H9 (cell line): ENCODE measurements at regions not wholly inside any gene's neighbourhood (a gene's known extent, or its start where the extent isn't known, plus 50 kb on each side); places are given as distances from the start of the nearest gene placed in this dataset.

Source experiments
- DNase-seq: peaks from one replicate; pipeline ENCODE4 v3.0.0-alpha.2; 2017
- H2AFZ ChIP-seq: one replicate; pipeline ENCODE4 v1.6.1; 2013; ENCODE audit warnings: mild to moderate bottlenecking, low read length, control low read depth, moderate library complexity
- H2AK5ac ChIP-seq: 2 replicates; pipeline ENCODE4 v1.6.1; 2013; ENCODE audit warnings: low read length, control low read depth, mixed read lengths; ENCODE audit not compliant: insufficient read length
- H2BK120ac ChIP-seq: one replicate; pipeline ENCODE4 v1.6.1; 2013; ENCODE audit warnings: low read depth, mild to moderate bottlenecking, low read length, control low read depth, inconsistent platforms; ENCODE audit not compliant: poor library complexity, severe bottlenecking
- H2BK12ac ChIP-seq: 2 replicates; pipeline ENCODE4 v1.6.1; 2013; ENCODE audit warnings: low read length, control low read depth, mixed read lengths, low read depth; ENCODE audit not compliant: insufficient read length
- H2BK15ac ChIP-seq: 2 replicates; pipeline ENCODE4 v1.6.1; 2013; ENCODE audit warnings: low read depth, low read length, control low read depth
- H2BK20ac ChIP-seq: one replicate; pipeline ENCODE4 v1.6.1; 2013; ENCODE audit warnings: low read depth, mild to moderate bottlenecking, low read length, control low read depth, inconsistent platforms; ENCODE audit not compliant: poor library complexity, severe bottlenecking
- H2BK5ac ChIP-seq: 2 replicates; pipeline ENCODE4 v1.6.1; 2013; ENCODE audit warnings: low read length, control low read depth, mixed read lengths; ENCODE audit not compliant: insufficient read length
- H3K14ac ChIP-seq: 2 replicates; pipeline ENCODE4 v1.6.1; 2013; ENCODE audit warnings: low read length, control low read depth; ENCODE audit not compliant: insufficient read depth
- H3K18ac ChIP-seq: 2 replicates; pipeline ENCODE4 v1.6.1; 2013; ENCODE audit warnings: low read depth, mild to moderate bottlenecking, mixed read lengths, low read length, control low read depth; ENCODE audit not compliant: insufficient read length
- H3K23ac ChIP-seq: 2 replicates; pipeline ENCODE4 v1.6.1; 2013; ENCODE audit warnings: low read length, control low read depth, mixed read lengths, low read depth; ENCODE audit not compliant: insufficient read length
- H3K23me2 ChIP-seq: 2 replicates; pipeline ENCODE4 v1.6.1; 2013; ENCODE audit warnings: low read depth, mild to moderate bottlenecking, mixed read lengths, low read length, control low read depth; ENCODE audit not compliant: insufficient read length, poor library complexity, severe bottlenecking
- H3K27ac ChIP-seq: 2 replicates; pipeline ENCODE4 v1.5.1; 2013; ENCODE audit warnings: low read length, control low read depth, mixed read lengths, low read depth; ENCODE audit not compliant: insufficient read length
- H3K27me3 ChIP-seq: 2 replicates; pipeline ENCODE4 v1.6.1; 2013; ENCODE audit warnings: low read length, control low read depth, inconsistent platforms; ENCODE audit not compliant: insufficient read depth
- H3K4ac ChIP-seq: 2 replicates; pipeline ENCODE4 v1.6.1; 2013; ENCODE audit warnings: low read depth, mild to moderate bottlenecking, control low read depth, inconsistent platforms, low read length, moderate library complexity
- H3K4me1 ChIP-seq: 2 replicates; pipeline ENCODE4 v1.6.1; 2013; ENCODE audit warnings: low read length, control low read depth, inconsistent platforms; ENCODE audit not compliant: insufficient read depth
- H3K4me2 ChIP-seq: 2 replicates; pipeline ENCODE4 v1.6.1; 2013; ENCODE audit warnings: low read length, control low read depth, mixed read lengths; ENCODE audit not compliant: insufficient read length, insufficient read depth
- H3K56ac ChIP-seq: 2 replicates; pipeline ENCODE4 v1.6.1; 2013; ENCODE audit warnings: low read depth, mild to moderate bottlenecking, mixed read lengths, low read length, control low read depth; ENCODE audit not compliant: insufficient read length
- H3K79me1 ChIP-seq: 2 replicates; pipeline ENCODE4 v1.6.1; 2013; ENCODE audit warnings: low read depth, mild to moderate bottlenecking, moderate library complexity, low read length, control low read depth, inconsistent platforms; ENCODE audit not compliant: insufficient read depth, poor library complexity, severe bottlenecking
- H3K79me2 ChIP-seq: 2 replicates; pipeline ENCODE4 v1.6.1; 2013; ENCODE audit warnings: low read length, control low read depth, inconsistent platforms; ENCODE audit not compliant: insufficient read depth
- H3K9ac ChIP-seq: 2 replicates; pipeline ENCODE4 v1.6.1; 2013; ENCODE audit warnings: low read length, control low read depth, mixed read lengths; ENCODE audit not compliant: insufficient read length; ENCODE audit errors: extremely low read depth
- H3K9me3 ChIP-seq: one replicate; pipeline ENCODE4 v1.6.1; 2013; ENCODE audit warnings: low read depth, low read length, inconsistent platforms; ENCODE audit not compliant: control insufficient read depth
- H3T11ph ChIP-seq: one replicate; pipeline ENCODE4 v1.6.1; 2013; ENCODE audit warnings: mild to moderate bottlenecking, low read length, control low read depth, inconsistent platforms
- H4K20me1 ChIP-seq: one replicate; pipeline ENCODE4 v1.6.1; 2013; ENCODE audit not compliant: control insufficient read depth, insufficient read length, insufficient read depth
- H4K5ac ChIP-seq: 2 replicates; pipeline ENCODE4 v1.6.1; 2013; ENCODE audit warnings: low read depth, mild to moderate bottlenecking, mixed read lengths, low read length, control low read depth; ENCODE audit not compliant: insufficient read length
- H4K8ac ChIP-seq: replicated peaks from 2 replicates; pipeline ENCODE4 v1.6.1; 2013; ENCODE audit warnings: low read length, control low read depth, mixed read lengths, low read depth; ENCODE audit not compliant: insufficient read length
- H4K91ac ChIP-seq: 2 replicates; pipeline ENCODE4 v1.6.1; 2013; ENCODE audit warnings: low read depth, mild to moderate bottlenecking, moderate library complexity, mixed read lengths, low read length, control low read depth; ENCODE audit not compliant: insufficient read length
- H3K27ac Mint-ChIP-seq, 3 experiments: 2 replicates in 2 of 3; 3 replicates in 1 of 3; pipeline ENCODE4 v1.8.0; 2020 to 2021; ENCODE audit warnings: mixed read lengths in 3 of 3, mild to moderate bottlenecking in 1 of 3, moderate library complexity in 1 of 3
- H3K27me3 Mint-ChIP-seq: 2 replicates; pipeline ENCODE4 v1.8.0; 2021; ENCODE audit warnings: low read depth, mild to moderate bottlenecking, moderate library complexity, mixed read lengths
- H3K36me3 Mint-ChIP-seq, 3 experiments: 2 replicates in 2 of 3; 3 replicates in 1 of 3; pipeline ENCODE4 v1.8.0; 2020 to 2021; ENCODE audit warnings: low read depth in 3 of 3, mixed read lengths in 3 of 3; ENCODE audit not compliant: insufficient read depth in 1 of 3
- H3K4me1 Mint-ChIP-seq, 2 experiments: 2 replicates each; pipeline ENCODE4 v1.8.0; 2020; ENCODE audit warnings: mixed read lengths in 2 of 2
- H3K4me3 Mint-ChIP-seq, 2 experiments: 2 replicates in 1 of 2; 3 replicates in 1 of 2; pipeline ENCODE4 v1.8.0; 2020 to 2021; ENCODE audit warnings: mild to moderate bottlenecking in 2 of 2, mixed read lengths in 2 of 2, moderate library complexity in 1 of 2
- H3K9me3 Mint-ChIP-seq, 2 experiments: 2 replicates in 1 of 2; 3 replicates in 1 of 2; pipeline ENCODE4 v1.8.0; 2020; ENCODE audit warnings: mild to moderate bottlenecking in 2 of 2, mixed read lengths in 2 of 2, moderate library complexity in 1 of 2
- WGBS: extraction: QIAGEN DNeasy Blood & Tissue Kit; methylation state at CpG from one replicate; pipeline ENCODE4 v1.1.7; 2013; ENCODE audit warnings: missing lambda C conversion rate, low lambda C conversion rate, mixed read lengths; ENCODE audit not compliant: insufficient read length; ENCODE audit errors: extremely low coverage; 5-methylcytosine and 5-hydroxymethylcytosine counted together
- TF ChIP-seq, protein P1 (sequence below): fragments of 200-600 bp; sonication (generic); conservative IDR thresholded peaks from 3 replicates; pipeline ENCODE4 v1.8.0; 2021; ENCODE audit warnings: antibody characterized with exemption, mild to moderate bottlenecking

DNA sequence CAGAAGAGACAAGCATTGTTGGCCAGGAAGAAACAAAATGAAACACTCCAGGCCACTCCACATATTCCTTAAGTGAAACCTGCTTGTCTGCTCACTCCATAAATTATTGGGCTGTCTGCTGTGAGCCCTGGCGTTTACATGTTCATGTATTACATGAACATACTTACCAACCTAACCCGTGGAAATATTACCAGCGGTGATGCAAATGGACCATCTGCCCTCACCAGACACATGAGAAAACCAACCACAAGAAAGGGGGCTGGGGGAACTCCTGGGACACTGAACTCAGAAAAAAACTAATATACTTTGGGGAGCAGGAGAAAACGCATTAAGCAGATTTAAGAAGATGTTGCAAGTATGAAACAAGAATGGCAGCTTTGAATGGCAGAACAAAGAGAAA, 731.2 kb upstream of the IGFBP3 start:
- peaks cover 15 to 16% of the 10 kb centered on the region in 2 experiments for H3K9me3 Mint-ChIP-seq
- no peak overlapping the region for H4K5ac ChIP-seq
- H3K36me3 Mint-ChIP-seq = peaks cover 6 to 17% (median 8%) of the 10 kb centered on the region in 3 experiments
- no peak overlapping the region for H3K23ac ChIP-seq
- TF ChIP-seq, protein P1, sequence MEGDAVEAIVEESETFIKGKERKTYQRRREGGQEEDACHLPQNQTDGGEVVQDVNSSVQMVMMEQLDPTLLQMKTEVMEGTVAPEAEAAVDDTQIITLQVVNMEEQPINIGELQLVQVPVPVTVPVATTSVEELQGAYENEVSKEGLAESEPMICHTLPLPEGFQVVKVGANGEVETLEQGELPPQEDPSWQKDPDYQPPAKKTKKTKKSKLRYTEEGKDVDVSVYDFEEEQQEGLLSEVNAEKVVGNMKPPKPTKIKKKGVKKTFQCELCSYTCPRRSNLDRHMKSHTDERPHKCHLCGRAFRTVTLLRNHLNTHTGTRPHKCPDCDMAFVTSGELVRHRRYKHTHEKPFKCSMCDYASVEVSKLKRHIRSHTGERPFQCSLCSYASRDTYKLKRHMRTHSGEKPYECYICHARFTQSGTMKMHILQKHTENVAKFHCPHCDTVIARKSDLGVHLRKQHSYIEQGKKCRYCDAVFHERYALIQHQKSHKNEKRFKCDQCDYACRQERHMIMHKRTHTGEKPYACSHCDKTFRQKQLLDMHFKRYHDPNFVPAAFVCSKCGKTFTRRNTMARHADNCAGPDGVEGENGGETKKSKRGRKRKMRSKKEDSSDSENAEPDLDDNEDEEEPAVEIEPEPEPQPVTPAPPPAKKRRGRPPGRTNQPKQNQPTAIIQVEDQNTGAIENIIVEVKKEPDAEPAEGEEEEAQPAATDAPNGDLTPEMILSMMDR = no peak
- H3K79me1 ChIP-seq = no peaks in the 10 kb centered on the region
- no peaks in the 10 kb centered on the region; the same call in 1 of the 2 replicates for H3K27me3 Mint-ChIP-seq
- no peak overlapping the region for H3K14ac ChIP-seq
- H3K9me3 ChIP-seq = no peaks in the 10 kb centered on the region
- no CpG with 5 or more reads among the region's 4 CpGs for WGBS
- H3T11ph ChIP-seq = no peak overlapping the region
- H3K4me1 Mint-ChIP-seq = no peaks in the 10 kb centered on the region
- H2BK120ac ChIP-seq = no peak overlapping the region
- no peaks in the 10 kb centered on the region for H3K4me1 ChIP-seq
- H4K91ac ChIP-seq = no peak overlapping the region
- no peak overlapping the region for H3K9ac ChIP-seq
- no peak overlapping the region for H3K27ac Mint-ChIP-seq
- no peaks in the 10 kb centered on the region for H3K23me2 ChIP-seq
- H3K79me2 ChIP-seq = no peaks in the 10 kb centered on the region
- no peak overlapping the region for H3K4me2 ChIP-seq
- H2AK5ac ChIP-seq = no peak overlapping the region
- no peak overlapping the region for H3K4me3 Mint-ChIP-seq
- no peak overlapping the region for H3K56ac ChIP-seq
- no peak overlapping the region for H2BK15ac ChIP-seq
- DNase-seq = no peak
- no peak overlapping the region for H3K4ac ChIP-seq
- H3K27me3 ChIP-seq = no peaks in the 10 kb centered on the region
- H3K18ac ChIP-seq = no peak overlapping the region
- no peak overlapping the region for H2BK12ac ChIP-seq
- H4K8ac ChIP-seq = no peak overlapping the region
- H2BK20ac ChIP-seq = no peak overlapping the region
- no peak overlapping the region for H2AFZ ChIP-seq
- no peaks in the 10 kb centered on the region for H4K20me1 ChIP-seq
- no peak overlapping the region for H3K27ac ChIP-seq
- no peak overlapping the region for H2BK5ac ChIP-seq
